Sciatic nerve (tissue), 2 donors: ENCODE measurements at regions not wholly inside any gene's neighbourhood (a gene's known extent, or its start where the extent isn't known, plus 50 kb on each side); places are given as distances from the start of the nearest gene placed in this dataset.

Experiments used
- ATAC-seq: fragments of 200-7000 bp; cut with Tn5 transposase; one replicate; pipeline ENCODE4 v1.9.1; 2020; ENCODE audit warnings: mild to moderate bottlenecking, moderate library complexity
- DNase-seq: peaks from one replicate; pipeline ENCODE4 v3.0.0-alpha.2; 2020; ENCODE audit warnings: low spot score
- intact Hi-C: fragments of 100-400 bp; cut with DNase I; formaldehyde crosslinking; loops from one replicate; pipeline ENCODE4 v1.14.2; 2022
- donor health status: DM: no; HTN: no; CAD: no.
- donor health status: DM: no; HTN: no; CAD: no.

- no peak for ATAC-seq
- intact Hi-C loops, result no loop called here
- DNase-seq, result no peak
Observed at GRCh38 chr5:158563760-158564390, 535.8 kb downstream of the EBF1 start.

DNA sequence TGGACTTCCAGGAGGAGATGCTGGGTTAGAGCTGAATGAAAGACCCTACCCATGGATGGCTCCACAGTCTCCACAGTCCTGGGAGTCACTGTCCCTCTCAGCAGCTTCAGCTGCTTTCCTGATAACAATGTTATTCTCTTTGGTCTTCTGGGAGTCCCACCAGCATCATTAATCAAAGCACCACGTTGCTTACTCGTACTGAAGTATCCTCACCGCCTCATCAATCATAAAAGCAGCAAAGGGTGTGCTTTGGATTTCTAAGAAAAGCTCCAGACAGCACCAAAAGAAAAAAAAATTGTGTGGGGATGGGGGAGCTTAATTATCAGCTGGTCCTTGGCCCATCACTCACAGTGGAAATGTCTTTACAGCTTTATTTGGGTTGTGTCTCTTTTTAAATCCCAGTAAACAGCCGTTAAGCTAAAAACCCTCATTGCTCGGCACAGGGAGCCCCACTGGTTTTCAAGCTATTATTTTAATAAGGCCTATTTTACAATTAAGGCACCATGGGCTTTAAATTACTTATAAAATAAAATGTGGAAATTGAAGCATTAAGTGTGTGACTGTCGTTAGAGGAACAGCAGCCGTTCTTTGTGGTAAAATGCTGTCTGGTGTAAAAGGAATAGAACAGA lies 538.0 kb downstream of the EBF1 start:
- intact Hi-C loops, result no loop called here
- DNase-seq (no peak), ATAC-seq (no peak)

GRCh38 chr5:158560170-158560569 lies 539.5 kb downstream of the EBF1 start:
- DNase-seq (no peak), ATAC-seq (peak; percentile 64)
- intact Hi-C loops, result no loop called here

DNA sequence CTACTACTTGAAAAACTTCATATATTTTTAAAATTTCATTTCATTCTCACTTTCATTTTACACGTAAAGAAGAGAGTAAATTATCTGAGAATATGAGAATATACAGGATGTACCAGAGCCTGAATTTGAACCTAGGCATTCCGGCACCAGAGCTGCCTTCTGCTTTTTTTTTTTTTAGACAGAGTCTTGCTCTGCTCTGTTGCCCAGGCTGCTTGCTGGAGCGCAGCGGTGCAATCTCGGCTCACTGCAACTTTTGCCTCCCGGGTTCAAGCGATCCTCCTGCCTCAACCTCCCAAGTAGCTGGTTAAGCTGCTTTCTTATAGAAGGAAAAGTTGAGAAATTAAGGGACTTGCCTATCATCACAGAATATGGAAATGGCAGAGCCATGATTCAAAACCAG lies 540.1 kb downstream of the EBF1 start:
- intact Hi-C loops, result no loop called here
- ATAC-seq (no peak), DNase-seq (no peak)

- intact Hi-C loops, result no loop called here
- DNase-seq (no peak), ATAC-seq (no peak)
Observed at GRCh38 chr5:158559066-158559465, 540.6 kb downstream of the EBF1 start.

DNA sequence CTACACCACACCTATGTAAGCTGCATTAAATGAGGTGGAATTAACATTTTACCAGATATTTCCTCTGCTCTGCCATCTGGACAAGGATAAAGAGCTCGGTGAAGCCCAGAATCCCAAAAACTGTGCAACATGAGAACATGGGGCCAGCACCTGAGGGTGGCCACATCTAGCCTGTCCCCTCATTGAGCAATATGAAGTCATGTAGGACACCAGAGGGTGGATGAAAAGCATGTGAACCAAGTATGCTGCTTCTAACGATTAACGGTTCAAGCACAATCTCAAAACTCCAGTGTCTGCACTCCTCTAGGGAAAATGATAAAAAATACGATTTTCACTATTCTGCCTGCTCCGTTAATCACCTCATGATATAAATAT lies 545.8 kb downstream of the EBF1 start:
- no peak for DNase-seq
- peak; percentile 39 for ATAC-seq
- intact Hi-C loops, result no loop called here

DNA sequence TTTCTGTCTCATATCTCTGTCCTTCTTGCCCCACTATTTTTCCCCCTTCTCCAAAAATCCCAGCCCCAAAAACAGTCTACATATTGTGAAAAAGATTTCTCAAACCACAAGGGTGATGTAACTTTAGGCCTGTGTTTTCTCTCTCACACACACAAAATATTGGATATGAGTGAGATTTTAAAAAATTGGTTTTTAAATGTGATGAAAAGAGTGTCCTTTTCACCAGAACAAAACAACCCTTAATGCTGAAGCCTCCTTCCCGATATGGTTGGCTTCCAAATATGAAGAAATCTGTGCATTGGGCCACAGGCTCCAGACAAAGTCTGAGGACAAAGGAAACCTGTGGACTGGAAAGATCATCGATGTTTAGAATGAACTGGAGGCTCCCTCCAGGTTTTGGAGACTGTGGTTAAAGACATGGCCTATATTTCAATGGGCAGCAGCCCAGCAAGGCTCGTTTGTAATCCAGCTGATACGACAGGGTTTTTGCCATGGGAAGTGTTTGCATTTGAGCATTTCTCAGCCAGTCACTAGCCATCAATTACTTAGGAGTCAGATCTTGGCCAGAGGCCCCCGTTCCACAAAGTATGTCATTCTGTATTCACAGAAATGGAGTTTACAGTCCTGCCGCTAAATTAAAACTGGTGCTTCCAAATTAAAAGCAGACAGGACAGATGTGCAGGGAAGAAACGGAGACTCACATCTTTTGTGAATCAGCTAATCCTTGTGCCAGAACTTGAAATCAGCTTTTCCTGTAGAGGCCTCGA lies 546.3 kb downstream of the EBF1 start:
- peak; percentile 82 for ATAC-seq
- DNase-seq, result peak; percentile 63
- intact Hi-C loops, result no loop called here

GRCh38 chr5:158552241-158552640 lies 547.5 kb downstream of the EBF1 start:
- no peak for DNase-seq
- peak; percentile 87 for ATAC-seq
- intact Hi-C loops, result no loop called here

- intact Hi-C loops, result no loop called here
- no peak for DNase-seq
- no peak for ATAC-seq
Observed at GRCh38 chr5:158549311-158549710, 550.4 kb downstream of the EBF1 start.

- DNase-seq (no peak), ATAC-seq (no peak)
- intact Hi-C loops, result no loop called here
Observed at GRCh38 chr5:158546748-158547147, 553.0 kb downstream of the EBF1 start.

- DNase-seq (no peak), ATAC-seq (no peak)
- intact Hi-C loops, result no loop called here
Observed at GRCh38 chr5:158545949-158546530, 553.7 kb downstream of the EBF1 start.

DNA sequence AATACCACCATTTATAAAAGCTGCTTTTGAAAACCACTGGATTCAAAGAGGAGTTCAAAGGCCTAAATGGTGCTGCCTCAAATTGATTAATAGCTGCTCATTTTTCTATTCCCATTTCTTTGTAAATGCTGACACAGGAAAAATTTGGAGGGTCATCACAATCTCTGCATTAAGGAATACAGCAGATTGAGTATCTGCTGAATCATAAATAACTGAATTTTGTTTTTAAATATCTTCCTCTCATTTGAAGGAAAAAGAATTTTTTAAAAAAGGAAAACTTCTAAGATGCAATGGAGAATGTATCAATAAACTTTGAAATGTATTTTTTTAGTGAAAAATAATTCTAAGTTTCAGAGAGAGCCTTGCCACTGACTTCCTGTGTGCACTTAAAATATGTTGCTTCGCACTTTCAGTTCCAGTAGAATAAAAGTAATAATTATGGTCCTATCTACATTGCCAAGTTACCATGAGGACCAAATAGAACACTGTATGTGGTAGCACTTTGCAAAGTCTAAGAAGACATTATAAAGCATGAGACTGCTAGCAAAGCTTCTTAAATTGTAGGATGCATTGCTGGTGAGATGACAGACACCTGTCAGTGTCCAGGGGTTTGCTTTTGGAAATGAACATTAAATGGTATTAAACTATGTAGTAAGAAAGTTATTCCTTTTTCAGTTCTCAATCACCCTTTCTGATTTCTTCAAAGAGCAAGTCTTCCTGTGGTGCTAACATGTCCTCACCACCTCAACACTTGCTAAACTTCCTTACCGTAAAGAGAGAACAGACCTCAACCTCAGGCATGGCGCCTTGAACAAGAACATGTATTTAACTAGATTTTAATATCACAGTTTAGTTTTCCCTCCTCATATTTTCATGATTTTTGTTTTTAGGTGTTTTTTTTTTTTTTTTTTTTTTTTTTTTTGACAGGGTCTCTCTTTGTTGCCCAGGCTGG lies 555.1 kb downstream of the EBF1 start:
- no peak for DNase-seq
- intact Hi-C loops, result no loop called here
- no peak for ATAC-seq

DNA sequence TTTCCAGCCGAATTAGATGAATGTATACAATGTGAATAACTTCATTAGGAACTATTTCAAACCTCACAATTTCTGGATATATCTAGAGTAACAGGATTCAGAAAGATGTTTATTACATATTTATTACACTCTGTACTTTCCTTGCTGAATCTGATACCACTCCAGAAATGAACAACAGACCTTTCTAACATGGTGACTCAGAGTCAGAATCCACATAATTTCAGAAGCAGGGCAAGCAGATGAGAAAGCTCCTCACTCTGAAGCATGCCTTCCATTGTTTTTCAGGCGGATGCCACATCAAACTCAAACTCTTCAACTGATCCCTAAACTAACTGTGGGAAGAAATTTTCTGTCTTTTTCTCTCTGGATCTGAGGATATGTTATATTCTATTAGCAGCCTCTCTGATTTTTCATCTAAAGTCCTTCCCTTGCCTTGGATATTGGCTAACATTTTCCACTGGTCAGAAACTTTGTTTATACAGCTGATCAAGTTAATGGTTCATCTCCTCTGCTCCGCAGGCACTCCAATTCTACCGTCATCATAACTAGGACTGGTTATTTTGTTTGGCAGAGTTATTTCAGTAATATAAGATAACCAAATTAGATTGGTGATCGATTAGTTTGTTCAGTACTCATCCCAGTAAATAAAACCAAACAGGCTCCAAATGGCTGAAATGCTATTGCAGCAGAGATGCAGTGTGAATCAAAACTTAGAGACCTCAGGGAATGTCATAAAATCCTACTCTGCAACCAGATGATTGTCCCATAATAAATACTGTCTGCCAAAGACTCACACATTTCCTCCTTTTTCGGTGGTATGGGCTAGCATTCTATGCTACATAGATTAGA lies 556.0 kb downstream of the EBF1 start:
- ATAC-seq (peak; percentile 95), DNase-seq (no peak)
- intact Hi-C loops, result no loop called here

DNA sequence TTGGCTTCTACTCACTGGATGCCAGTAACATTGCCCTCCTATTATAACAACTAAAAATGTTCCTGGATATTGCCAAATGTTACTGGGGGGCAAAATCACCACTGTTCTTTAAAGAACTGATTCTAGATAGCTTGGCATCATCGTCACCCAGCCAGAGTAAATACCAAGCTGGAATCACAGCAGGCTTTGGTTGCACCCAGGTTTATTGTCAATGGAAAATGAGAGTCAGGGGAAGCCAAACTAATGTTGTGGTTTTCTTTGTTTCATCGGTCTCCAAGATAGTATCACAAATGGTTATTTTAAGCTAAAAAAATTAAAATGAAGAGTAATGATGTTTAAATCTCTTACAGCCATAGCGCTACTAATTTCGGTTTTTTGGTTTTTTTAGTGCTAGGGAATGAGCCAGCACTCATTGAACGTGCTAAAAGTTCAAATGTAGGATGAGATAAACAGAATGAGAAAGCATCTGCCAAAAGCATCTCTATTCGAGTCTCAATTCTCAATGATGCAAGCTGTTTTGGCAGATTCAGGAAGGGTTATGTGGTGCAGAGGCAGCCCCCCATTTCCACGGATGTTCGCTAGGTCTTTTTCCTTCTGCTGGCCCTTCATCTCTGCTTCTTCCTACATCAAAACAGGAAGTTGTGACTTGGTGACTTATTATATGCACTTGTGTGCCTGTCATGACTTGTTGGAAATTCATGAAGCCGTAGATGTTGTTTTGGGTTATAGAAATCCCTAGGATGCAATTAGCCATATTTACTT lies 558.0 kb downstream of the EBF1 start:
- ATAC-seq (no peak), DNase-seq (no peak)
- intact Hi-C loops, result no loop called here

DNA sequence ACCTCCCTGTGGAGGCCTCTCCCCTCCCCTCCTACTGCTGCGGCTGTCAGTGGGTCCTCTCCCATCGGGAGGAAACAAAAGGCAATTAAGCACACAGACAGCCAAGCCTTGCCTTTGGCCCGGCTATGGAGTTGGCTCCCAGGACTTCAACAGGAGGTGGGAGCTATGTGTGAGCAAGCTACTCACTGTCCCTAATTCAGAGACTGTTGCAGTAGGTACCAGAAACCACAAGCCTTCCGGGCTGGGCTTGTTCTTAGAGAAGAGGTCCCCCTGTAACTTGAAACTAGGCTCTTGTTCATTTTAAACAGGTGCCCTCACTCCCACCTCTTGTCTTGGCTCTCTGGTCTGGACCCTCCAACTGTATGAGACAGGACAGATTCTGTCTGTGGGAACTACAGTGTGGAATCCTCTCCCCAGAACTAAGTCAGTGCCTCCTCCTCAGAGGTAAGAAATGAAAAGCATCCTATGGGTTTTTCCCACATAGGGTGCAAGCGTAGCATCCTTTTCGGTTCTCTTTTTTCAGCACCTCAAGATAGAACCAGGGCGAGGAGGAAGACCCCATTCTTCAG lies 561.1 kb downstream of the EBF1 start:
- DNase-seq (no peak), ATAC-seq (no peak)
- intact Hi-C loops, result no loop called here

GRCh38 chr5:158537366-158537765 lies 562.4 kb downstream of the EBF1 start:
- ATAC-seq (no peak), DNase-seq (no peak)
- intact Hi-C loops, result no loop called here

DNA sequence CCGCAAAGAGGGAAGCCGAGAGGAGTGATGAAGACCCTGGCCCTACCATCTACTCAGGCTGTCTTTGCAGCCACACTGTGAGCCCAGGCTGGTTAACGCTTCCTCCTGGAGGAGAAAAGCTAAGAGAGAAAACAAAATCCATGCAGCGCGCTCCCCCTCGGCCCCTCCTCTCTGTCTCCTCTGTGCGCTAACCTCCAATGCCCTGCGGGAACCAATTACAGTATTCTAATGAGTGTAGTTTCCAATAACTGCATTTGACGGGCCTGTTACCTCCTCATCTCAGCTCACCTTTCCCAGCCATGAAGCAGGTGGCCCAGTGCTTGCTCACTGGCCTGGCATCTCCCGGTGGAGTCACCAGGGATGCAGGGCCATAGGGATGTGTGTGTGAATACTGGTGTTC lies 565.5 kb downstream of the EBF1 start:
- DNase-seq, result no peak
- no peak for ATAC-seq
- intact Hi-C loops, result no loop called here
